HK-2 (cell line): ENCODE measurements at regions not wholly inside any gene's neighbourhood (a gene's known extent, or its start where the extent isn't known, plus 50 kb on each side); places are given as distances from the start of the nearest gene placed in this dataset.
A peak's percentile ranks its signal among the peaks of the same experiment; 100 is the strongest.

Experiments used
- DNase-seq: peaks from one replicate; pipeline ENCODE4 v3.0.0-alpha.2; 2018; ENCODE audit not compliant: unreplicated experiment

- DNase-seq: no peak
These were observed 124.3 kb downstream of the RPLP1 start for GRCh38 chr15:69576948-69577351.

GRCh38 chr15:69577397-69577796 is 124.8 kb downstream of the RPLP1 start:
- DNase-seq: no peak

GRCh38 chr15:69578252-69578651 is 125.6 kb downstream of the RPLP1 start:
- no peak for DNase-seq

- DNase-seq: peak; percentile 66
These were observed 126.4 kb downstream of the RPLP1 start for GRCh38 chr15:69578787-69579583.

- no peak for DNase-seq
These were observed 127.5 kb downstream of the RPLP1 start for GRCh38 chr15:69579950-69580618.

GRCh38 chr15:69583626-69584025 is 131.0 kb downstream of the RPLP1 start:
- no peak for DNase-seq

GRCh38 chr15:69585937-69586336 is 133.3 kb downstream of the RPLP1 start:
- no peak for DNase-seq

GRCh38 chr15:69586721-69587120 is 134.1 kb downstream of the RPLP1 start:
- no peak for DNase-seq

- no peak for DNase-seq
These were observed 135.3 kb downstream of the RPLP1 start for GRCh38 chr15:69587723-69588426.

GRCh38 chr15:69590201-69590710 is 137.6 kb downstream of the RPLP1 start:
- DNase-seq: no peak

- DNase-seq: no peak
These were observed 138.4 kb downstream of the RPLP1 start for GRCh38 chr15:69590932-69591524.

GRCh38 chr15:69591905-69592508 is 139.4 kb downstream of the RPLP1 start:
- DNase-seq: no peak

GRCh38 chr15:69592954-69593353 is 140.3 kb downstream of the RPLP1 start:
- no peak for DNase-seq

GRCh38 chr15:69593488-69593887 is 140.9 kb downstream of the RPLP1 start:
- no peak for DNase-seq

GRCh38 chr15:69593981-69594966 is 141.7 kb downstream of the RPLP1 start:
- no peak for DNase-seq

GRCh38 chr15:69595009-69595791 is 142.6 kb downstream of the RPLP1 start:
- DNase-seq: no peak

GRCh38 chr15:69597061-69597592 is 144.5 kb downstream of the RPLP1 start:
- DNase-seq: no peak

GRCh38 chr15:69599271-69599670 is 146.7 kb downstream of the RPLP1 start:
- DNase-seq: no peak

GRCh38 chr15:69600556-69601085 is 148.0 kb downstream of the RPLP1 start:
- no peak for DNase-seq
